ENCODE measurements at regions not wholly inside any gene's neighbourhood (a gene's known extent, or its start where the extent isn't known, plus 50 kb on each side); places are given as distances from the start of the nearest gene placed in this dataset.
"Not testable (repeated sequence)": the region's sequence is repeated elsewhere in the genome, so short reads cannot be mapped to it uniquely, and the experiment has no call there.

- not testable (repeated sequence) for H3K9ac ChIP-seq; H3K27ac ChIP-seq; H3K36me3 ChIP-seq; H3K27me3 ChIP-seq; H4K20me1 ChIP-seq; H3K9me3 ChIP-seq (replicated peaks in 1 of 11); H3K4me3 ChIP-seq; H3K4me2 ChIP-seq
- peaks cover 10 to 23% (median 20%) of the 10 kb centered on the region in 10 experiments for H3K4me1 ChIP-seq
These were observed 118.5 kb downstream of the TMEM121 start for GRCh38 chr14:105644891-105645290.

GRCh38 chr14:105645389-105645788 is 119.0 kb downstream of the TMEM121 start:
- H4K20me1 ChIP-seq; H3K27me3 ChIP-seq; H3K9me3 ChIP-seq (replicated peaks in 1 of 11); H3K9ac ChIP-seq; H3K4me3 ChIP-seq; H3K4me2 ChIP-seq; H3K27ac ChIP-seq; H3K36me3 ChIP-seq: not testable (repeated sequence)
- peaks cover 10 to 27% (median 20%) of the 10 kb centered on the region in 10 experiments for H3K4me1 ChIP-seq

GRCh38 chr14:105646175-105646574 is 119.8 kb downstream of the TMEM121 start:
- Histone ChIP-seq H3K27me3 (no peaks in the 10 kb centered on the region), H4K20me1 (peaks cover 0 to 8% (median 0%) of the 10 kb centered on the region in 11 experiments; a peak in 3 of 22 replicates), H3K27ac (no peak overlapping the region), H3K4me1 (peaks cover 10 to 28% (median 20%) of the 10 kb centered on the region in 10 experiments), H3K36me3 (no peaks in the 10 kb centered on the region), H3K4me3 (no peak overlapping the region), H3K4me2 (no peak overlapping the region), H3K9me3 (replicated peaks in 1 of 11) (peaks cover 0 to 5% (median 0%) of the 10 kb centered on the region in 11 experiments; a peak in 1 of 22 replicates), H3K9ac (no peak overlapping the region)
- TF ChIP-seq Cebpa-rat (IDR thresholded peaks at IDR 0.05) = no peak

- H3K9ac ChIP-seq; H3K36me3 ChIP-seq; H3K27me3 ChIP-seq; H3K9me3 ChIP-seq (replicated peaks in 1 of 11); H3K4me3 ChIP-seq; H3K4me2 ChIP-seq; H4K20me1 ChIP-seq; H3K27ac ChIP-seq: not testable (repeated sequence)
- peaks cover 10 to 28% (median 20%) of the 10 kb centered on the region in 10 experiments for H3K4me1 ChIP-seq
These were observed 120.4 kb downstream of the TMEM121 start for GRCh38 chr14:105646711-105647281.

GRCh38 chr14:105647426-105647783 is 121.0 kb downstream of the TMEM121 start:
- H3K36me3 ChIP-seq; H4K20me1 ChIP-seq; H3K9ac ChIP-seq; H3K27me3 ChIP-seq; H3K9me3 ChIP-seq (replicated peaks in 1 of 11); H3K27ac ChIP-seq; H3K4me3 ChIP-seq: not testable (repeated sequence)
- Histone ChIP-seq H3K4me1 (peaks cover 10 to 28% (median 20%) of the 10 kb centered on the region in 10 experiments), H3K4me2 (peak overlapping the region in 3 of 11 experiments; percentile 72 to 77 (median 76); a peak in 3 of 22 replicates)

- Histone ChIP-seq H3K4me3 (no peak overlapping the region), H3K4me2 (peak overlapping the region; percentile 56 to 77 (median 72)), H3K27ac (no peak overlapping the region; a peak in 1 of 22 replicates), H4K20me1 (peaks cover 0 to 8% (median 0%) of the 10 kb centered on the region in 11 experiments; a peak in 3 of 22 replicates), H3K9me3 (replicated peaks in 1 of 11) (peaks cover 0 to 5% (median 0%) of the 10 kb centered on the region in 11 experiments; a peak in 1 of 22 replicates), H3K9ac (no peak overlapping the region), H3K36me3 (no peaks in the 10 kb centered on the region), H3K4me1 (peaks cover 10 to 28% (median 20%) of the 10 kb centered on the region in 10 experiments), H3K27me3 (no peaks in the 10 kb centered on the region)
- no peak for TF ChIP-seq Cebpa-rat (IDR thresholded peaks at IDR 0.05)
These were observed 121.6 kb downstream of the TMEM121 start for GRCh38 chr14:105647784-105648608.

- not testable (repeated sequence) for H3K9me3 ChIP-seq (replicated peaks in 1 of 11); H3K27ac ChIP-seq; H3K4me3 ChIP-seq; H3K36me3 ChIP-seq; H3K9ac ChIP-seq; H4K20me1 ChIP-seq; H3K27me3 ChIP-seq
- Histone ChIP-seq H3K4me1 (peaks cover 10 to 28% (median 20%) of the 10 kb centered on the region in 10 experiments), H3K4me2 (peak overlapping the region; percentile 56 to 77 (median 72))
These were observed 122.5 kb downstream of the TMEM121 start for GRCh38 chr14:105648609-105649535.

- not testable (repeated sequence) for H3K9me3 ChIP-seq (replicated peaks in 1 of 11); H3K36me3 ChIP-seq; H3K9ac ChIP-seq; H3K4me2 ChIP-seq; H4K20me1 ChIP-seq; H3K27ac ChIP-seq; H3K27me3 ChIP-seq; H3K4me3 ChIP-seq
- peaks cover 10 to 28% (median 20%) of the 10 kb centered on the region in 10 experiments for H3K4me1 ChIP-seq
These were observed 125.9 kb downstream of the TMEM121 start for GRCh38 chr14:105652317-105652716.

- not testable (repeated sequence) for H3K36me3 ChIP-seq
- H3K9me3 ChIP-seq (replicated peaks in 1 of 11) = peaks cover 12 to 23% (median 15%) of the 10 kb centered on the region in 11 experiments; a peak in 21 of 22 replicates
These were observed 127.5 kb downstream of the TMEM121 start for GRCh38 chr14:105653921-105654320.

GRCh38 chr14:105659255-105659654 is 132.9 kb downstream of the TMEM121 start:
- H3K9me3 ChIP-seq (replicated peaks in 1 of 11) = peaks cover 13 to 40% (median 36%) of the 10 kb centered on the region in 11 experiments
- H3K36me3 ChIP-seq, H3K4me1 ChIP-seq, H3K9ac ChIP-seq, H4K20me1 ChIP-seq, H3K27me3 ChIP-seq, H3K4me2 ChIP-seq, H3K4me3 ChIP-seq, H3K27ac ChIP-seq: not testable (repeated sequence)

More at GRCh38 chr14:105653921-105654320, 127.5 kb downstream of the TMEM121 start:
- H3K9ac ChIP-seq, H3K4me2 ChIP-seq, H4K20me1 ChIP-seq, H3K27me3 ChIP-seq, H3K4me3 ChIP-seq, H3K27ac ChIP-seq: not testable (repeated sequence)
- peaks cover 0 to 12% (median 7%) of the 10 kb centered on the region in 10 experiments; a peak in 14 of 20 replicates for H3K4me1 ChIP-seq

Measured in BLaER1 treated with 17β-estradiol and CSF1 and Interleukin-3, amounts not matched to agents 10 nM and 100 nM (cell line).